ENCODE measurements at regions not wholly inside any gene's neighbourhood (a gene's known extent, or its start where the extent isn't known, plus 50 kb on each side); places are given as distances from the start of the nearest gene placed in this dataset.
"Not testable (repeated sequence)": the region's sequence is repeated elsewhere in the genome, so short reads cannot be mapped to it uniquely, and the experiment has no call there.

- Mint-ChIP-seq H3K9me3 (peaks cover 3% of the 10 kb centered on the region), H3K27ac (no peak overlapping the region), H3K4me3 (no peak overlapping the region), H3K36me3 (ENCODE audit: low read depth) (no peaks in the 10 kb centered on the region), H3K27me3 (no peaks in the 10 kb centered on the region), H3K4me1 (ENCODE audit: low read depth) (no peaks in the 10 kb centered on the region)
These were observed 273.5 kb upstream of the PLPP4 start for GRCh38 chr10:120183546-120183945.

DNA sequence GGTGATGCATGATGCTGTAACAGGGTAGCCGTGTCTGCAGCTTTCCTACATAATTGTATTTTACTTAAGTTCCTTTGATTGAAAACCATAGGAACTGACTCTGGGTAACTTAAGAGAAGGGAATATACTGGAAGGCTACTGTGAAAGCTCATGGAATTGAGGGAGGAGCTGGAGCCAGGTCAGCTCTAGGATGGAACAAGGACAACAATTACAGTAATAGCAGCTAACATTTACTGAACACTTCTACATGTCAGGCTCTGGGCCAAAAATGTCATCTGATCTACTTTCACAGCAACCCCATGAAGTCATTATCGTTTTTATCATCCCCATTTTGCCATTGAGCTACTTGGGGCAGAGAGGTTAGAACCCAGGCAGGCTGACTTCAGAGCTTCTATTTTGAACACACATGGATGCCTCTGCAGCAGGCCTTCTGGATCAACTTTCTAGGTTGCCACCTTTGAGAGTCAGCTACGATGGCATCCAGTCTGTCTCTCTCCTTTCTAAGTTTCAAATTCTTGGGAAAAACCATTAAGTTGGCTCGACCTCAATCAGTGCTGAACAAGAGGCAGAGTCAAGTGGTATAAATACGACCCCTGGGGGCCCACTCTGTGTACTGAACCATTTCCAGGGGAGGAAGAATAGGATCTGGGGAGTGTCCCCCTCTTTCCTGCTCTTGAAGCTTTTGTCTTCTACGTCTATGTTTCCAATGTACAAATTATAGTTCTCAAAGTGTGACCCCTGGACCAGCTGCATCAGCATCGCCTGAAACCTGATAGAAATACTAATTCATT lies 272.3 kb upstream of the PLPP4 start:
- no peak overlapping the region for H3K4me3 Mint-ChIP-seq
- peaks cover 3% of the 10 kb centered on the region for H3K9me3 Mint-ChIP-seq
- no peaks in the 10 kb centered on the region for H3K4me1 Mint-ChIP-seq (ENCODE audit: low read depth)
- H3K27me3 Mint-ChIP-seq = no peaks in the 10 kb centered on the region
- H3K27ac Mint-ChIP-seq = no peak overlapping the region
- no peaks in the 10 kb centered on the region for H3K36me3 Mint-ChIP-seq (ENCODE audit: low read depth)

DNA sequence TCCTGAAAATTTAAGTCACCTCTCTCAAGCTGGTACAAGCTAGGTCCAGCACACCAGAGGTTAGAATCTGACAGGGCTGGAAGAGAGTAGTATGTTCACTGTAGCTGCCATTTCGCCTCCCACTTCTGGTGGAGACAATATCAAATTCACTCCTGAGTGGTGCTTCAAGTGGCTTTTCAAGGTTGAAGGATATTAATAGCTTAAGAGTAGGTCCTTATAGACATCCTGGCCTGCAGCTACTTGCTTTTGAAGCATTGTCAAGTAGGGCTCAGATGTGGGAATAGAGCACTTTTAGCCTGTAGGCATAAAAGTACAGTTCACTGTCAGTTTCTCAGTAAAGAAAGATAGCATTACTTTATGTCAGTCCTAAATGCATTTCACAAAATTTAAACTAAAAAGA lies 270.5 kb upstream of the PLPP4 start:
- Mint-ChIP-seq H3K4me1 (ENCODE audit: low read depth) (no peaks in the 10 kb centered on the region), H3K36me3 (ENCODE audit: low read depth) (no peaks in the 10 kb centered on the region), H3K4me3 (no peak overlapping the region), H3K27me3 (no peaks in the 10 kb centered on the region), H3K9me3 (peaks cover 3% of the 10 kb centered on the region), H3K27ac (no peak overlapping the region)

DNA sequence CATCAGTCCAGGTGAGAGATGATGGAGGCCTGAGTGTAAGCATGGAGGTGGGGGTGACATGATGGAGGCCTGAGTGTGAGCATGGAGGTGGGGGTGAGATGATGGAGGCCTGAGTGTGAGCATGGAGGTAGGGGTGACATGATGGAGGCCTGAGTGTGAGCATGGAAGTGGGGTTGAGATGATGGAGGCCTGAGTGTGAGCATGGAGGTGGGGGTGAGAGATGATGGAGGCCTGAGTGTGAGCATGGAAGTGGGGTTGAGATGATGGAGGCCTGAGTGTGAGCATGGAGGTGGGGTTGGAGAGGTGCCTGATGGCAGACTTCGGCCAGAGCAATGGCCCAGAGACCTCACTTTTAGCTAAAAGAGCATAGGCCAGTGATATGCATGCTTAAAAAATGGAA lies 269.9 kb upstream of the PLPP4 start:
- H3K9me3 Mint-ChIP-seq; H3K27me3 Mint-ChIP-seq; H3K4me3 Mint-ChIP-seq; H3K36me3 Mint-ChIP-seq (ENCODE audit: low read depth); H3K27ac Mint-ChIP-seq; H3K4me1 Mint-ChIP-seq (ENCODE audit: low read depth): not testable (repeated sequence)

DNA sequence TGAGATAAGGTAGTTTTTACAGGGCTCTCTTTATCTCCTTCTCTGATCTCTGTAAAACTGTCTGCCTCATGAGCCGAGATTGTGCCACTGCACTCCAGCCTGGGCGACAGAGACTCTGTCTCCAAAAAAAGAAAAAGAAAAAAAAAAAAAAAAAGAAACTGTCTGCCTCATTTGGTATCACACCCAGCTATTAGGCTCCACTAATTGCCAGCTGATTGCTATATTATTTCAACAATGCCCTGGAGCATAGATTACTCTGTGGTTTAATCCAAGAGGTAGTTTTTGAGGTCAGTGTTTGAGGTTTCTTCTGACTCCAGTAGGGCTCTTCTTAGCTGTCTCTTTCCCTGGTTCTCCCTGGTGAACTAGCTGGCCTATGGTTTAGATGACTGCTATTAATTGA lies 268.1 kb upstream of the PLPP4 start:
- no peaks in the 10 kb centered on the region for H3K4me1 Mint-ChIP-seq (ENCODE audit: low read depth)
- peaks cover 3% of the 10 kb centered on the region for H3K9me3 Mint-ChIP-seq
- no peak overlapping the region for H3K4me3 Mint-ChIP-seq
- H3K27me3 Mint-ChIP-seq = no peaks in the 10 kb centered on the region
- no peak overlapping the region for H3K27ac Mint-ChIP-seq
- no peaks in the 10 kb centered on the region for H3K36me3 Mint-ChIP-seq (ENCODE audit: low read depth)

- H3K4me1 Mint-ChIP-seq (ENCODE audit: low read depth) = no peaks in the 10 kb centered on the region
- H3K4me3 Mint-ChIP-seq = no peak overlapping the region
- no peaks in the 10 kb centered on the region for H3K36me3 Mint-ChIP-seq (ENCODE audit: low read depth)
- H3K27me3 Mint-ChIP-seq = no peaks in the 10 kb centered on the region
- H3K9me3 Mint-ChIP-seq = no peaks in the 10 kb centered on the region
- H3K27ac Mint-ChIP-seq = no peak overlapping the region
These were observed 260.9 kb upstream of the PLPP4 start for GRCh38 chr10:120195984-120196712.

DNA sequence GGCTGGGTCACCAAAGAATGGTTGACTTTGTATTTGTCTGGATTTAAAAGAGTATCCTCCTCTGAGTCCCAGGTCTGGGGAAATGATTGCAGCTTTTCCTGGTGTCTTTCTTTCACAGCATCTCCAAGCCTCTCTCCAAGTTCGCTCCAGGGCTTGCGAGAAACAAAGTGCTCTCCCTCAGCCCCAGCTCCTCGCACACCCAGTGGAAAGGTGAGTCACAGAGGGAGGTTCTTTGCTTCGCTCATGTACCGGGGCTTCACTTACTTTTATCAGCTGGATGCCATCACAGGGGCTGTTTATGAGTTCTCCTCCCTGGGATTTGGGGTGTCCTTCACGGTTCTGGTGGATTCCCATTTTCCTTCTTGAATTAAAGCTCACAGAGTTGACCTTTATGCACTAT lies 252.2 kb upstream of the PLPP4 start:
- Mint-ChIP-seq H3K27ac (no peak overlapping the region), H3K9me3 (no peaks in the 10 kb centered on the region), H3K4me1 (ENCODE audit: low read depth) (no peaks in the 10 kb centered on the region), H3K36me3 (ENCODE audit: low read depth) (no peaks in the 10 kb centered on the region), H3K4me3 (no peak overlapping the region), H3K27me3 (peaks cover 6% of the 10 kb centered on the region)

DNA sequence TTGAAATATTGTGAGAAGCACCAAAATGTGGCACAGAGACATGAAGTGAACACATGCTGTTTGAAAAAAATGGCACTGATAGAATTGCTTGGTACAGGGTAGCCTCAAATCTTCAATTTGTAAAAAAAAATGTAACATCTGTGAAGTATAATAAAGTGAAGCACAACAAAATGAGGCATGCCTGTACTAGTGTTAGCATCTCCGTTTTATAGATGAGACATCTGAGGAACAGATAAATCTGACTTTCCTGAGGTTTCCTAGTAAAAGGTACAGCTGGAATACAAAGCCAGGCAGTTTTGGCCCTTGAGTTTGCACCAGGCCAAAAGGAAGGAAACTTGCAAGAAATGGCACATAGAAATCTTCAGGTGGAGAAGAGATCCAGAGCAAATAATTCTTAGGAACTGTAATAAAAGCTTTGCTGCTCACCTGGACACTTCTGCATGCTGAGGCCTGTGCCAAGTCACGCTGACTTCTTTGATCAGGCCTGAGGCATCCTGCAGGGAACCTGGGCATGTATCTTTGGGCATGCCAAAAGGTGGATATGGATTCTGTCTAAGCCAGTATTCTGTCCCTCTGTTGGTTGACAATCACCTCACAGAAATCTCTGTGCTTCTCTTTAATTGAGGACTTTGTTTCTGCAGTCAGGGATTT lies 251.5 kb upstream of the PLPP4 start:
- H3K4me1 Mint-ChIP-seq (ENCODE audit: low read depth) = no peaks in the 10 kb centered on the region
- peaks cover 6% of the 10 kb centered on the region for H3K27me3 Mint-ChIP-seq
- no peak overlapping the region for H3K27ac Mint-ChIP-seq
- no peaks in the 10 kb centered on the region for H3K9me3 Mint-ChIP-seq
- H3K4me3 Mint-ChIP-seq = no peak overlapping the region
- no peaks in the 10 kb centered on the region for H3K36me3 Mint-ChIP-seq (ENCODE audit: low read depth)

- Mint-ChIP-seq H3K36me3 (ENCODE audit: low read depth) (no peaks in the 10 kb centered on the region), H3K4me3 (no peak overlapping the region), H3K4me1 (ENCODE audit: low read depth) (no peaks in the 10 kb centered on the region), H3K27me3 (peaks cover 5% of the 10 kb centered on the region), H3K27ac (no peak overlapping the region), H3K9me3 (no peaks in the 10 kb centered on the region)
These were observed 248.5 kb upstream of the PLPP4 start for GRCh38 chr10:120208488-120208887.

- Mint-ChIP-seq H3K4me3 (no peak overlapping the region), H3K36me3 (ENCODE audit: low read depth) (no peaks in the 10 kb centered on the region), H3K27me3 (peaks cover 5% of the 10 kb centered on the region), H3K9me3 (no peaks in the 10 kb centered on the region), H3K4me1 (ENCODE audit: low read depth) (no peaks in the 10 kb centered on the region), H3K27ac (no peak overlapping the region)
These were observed 247.8 kb upstream of the PLPP4 start for GRCh38 chr10:120209124-120209762.

DNA sequence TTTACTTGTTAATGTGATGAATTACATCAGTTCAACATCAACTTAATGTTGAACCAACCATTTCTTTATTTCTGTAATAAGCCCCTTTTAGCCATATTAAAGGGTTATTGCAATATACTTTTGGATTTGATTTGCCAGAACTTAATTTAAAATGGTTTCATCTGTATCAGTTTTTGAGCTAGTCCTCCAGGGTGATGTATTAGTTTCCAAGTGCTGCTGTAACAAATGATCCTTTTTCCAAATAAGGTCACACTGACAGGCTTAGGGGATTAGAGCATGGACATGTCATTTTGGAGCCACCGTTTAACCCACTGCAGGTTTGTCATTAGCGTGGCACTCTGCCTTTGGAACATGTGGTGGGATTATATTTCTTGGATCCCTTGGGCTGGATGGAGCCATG lies 244.8 kb upstream of the PLPP4 start:
- no peaks in the 10 kb centered on the region for H3K9me3 Mint-ChIP-seq
- H3K27ac Mint-ChIP-seq = no peak overlapping the region
- H3K27me3 Mint-ChIP-seq = peaks cover 5% of the 10 kb centered on the region
- no peaks in the 10 kb centered on the region for H3K4me1 Mint-ChIP-seq (ENCODE audit: low read depth)
- no peak overlapping the region for H3K4me3 Mint-ChIP-seq
- no peaks in the 10 kb centered on the region for H3K36me3 Mint-ChIP-seq (ENCODE audit: low read depth)

GRCh38 chr10:120213283-120213682 lies 243.7 kb upstream of the PLPP4 start:
- not testable (repeated sequence) for H3K27ac Mint-ChIP-seq; H3K27me3 Mint-ChIP-seq; H3K36me3 Mint-ChIP-seq (ENCODE audit: low read depth); H3K4me3 Mint-ChIP-seq; H3K4me1 Mint-ChIP-seq (ENCODE audit: low read depth); H3K9me3 Mint-ChIP-seq

DNA sequence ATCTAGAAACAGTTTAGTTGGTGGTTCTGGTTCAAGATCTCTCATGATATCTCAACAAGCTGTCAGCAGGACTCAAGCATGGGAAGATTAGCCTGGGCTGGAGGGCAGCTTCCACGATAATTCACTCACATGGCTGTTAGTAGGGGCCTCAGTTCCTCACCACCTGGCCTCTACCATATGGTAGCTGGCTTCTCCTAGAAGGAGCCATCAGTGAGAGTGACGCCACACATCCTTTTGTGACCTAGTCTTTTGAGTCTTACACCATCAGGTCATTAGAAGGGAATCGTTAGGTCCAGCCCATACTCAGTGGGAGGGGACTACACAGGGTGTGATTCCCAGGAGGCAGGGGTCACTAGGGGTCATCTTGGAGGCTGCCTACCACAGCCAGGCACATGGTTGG lies 239.3 kb upstream of the PLPP4 start:
- peaks cover under 1% of the 10 kb centered on the region for H3K27me3 Mint-ChIP-seq

DNA sequence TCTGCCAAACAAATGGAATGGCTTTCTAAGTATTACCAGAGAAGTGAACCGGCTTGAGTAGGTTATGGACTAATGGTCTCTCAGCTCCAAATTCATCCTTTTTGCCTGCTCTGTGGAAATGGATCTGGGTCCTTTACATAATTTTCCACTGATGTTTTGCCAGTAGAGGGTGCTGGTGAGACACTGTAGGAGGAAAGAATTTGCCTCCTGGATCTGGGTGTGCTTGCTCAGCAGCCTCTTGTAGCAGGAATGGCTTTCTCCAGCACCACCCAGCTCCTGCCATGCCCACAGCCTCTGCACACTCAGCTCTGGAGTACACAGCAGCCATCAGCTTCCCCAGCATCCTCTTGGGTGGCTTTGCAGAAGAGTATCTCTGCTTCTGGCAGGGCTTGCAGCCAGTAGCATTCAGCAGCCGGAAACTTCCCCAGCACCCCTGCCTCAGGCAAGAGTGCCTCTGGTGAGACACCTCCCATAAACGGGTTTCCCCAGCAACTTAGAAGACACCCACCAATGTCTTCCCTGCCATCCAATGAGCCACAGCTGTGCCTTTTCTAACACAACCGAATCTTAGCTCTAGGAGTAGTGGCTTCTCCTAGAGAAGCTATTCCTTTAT lies 235.0 kb upstream of the PLPP4 start:
- H3K27ac Mint-ChIP-seq = no peak overlapping the region
- no peaks in the 10 kb centered on the region for H3K27me3 Mint-ChIP-seq
- no peak overlapping the region for H3K4me3 Mint-ChIP-seq
- no peaks in the 10 kb centered on the region for H3K36me3 Mint-ChIP-seq (ENCODE audit: low read depth)
- no peaks in the 10 kb centered on the region for H3K9me3 Mint-ChIP-seq
- H3K4me1 Mint-ChIP-seq (ENCODE audit: low read depth) = no peaks in the 10 kb centered on the region

More for the DNA sequence above, 239.3 kb upstream of the PLPP4 start:
- Mint-ChIP-seq H3K4me1 (ENCODE audit: low read depth) (no peaks in the 10 kb centered on the region), H3K27ac (no peak overlapping the region), H3K4me3 (no peak overlapping the region), H3K9me3 (no peaks in the 10 kb centered on the region), H3K36me3 (ENCODE audit: low read depth) (no peaks in the 10 kb centered on the region)

- no peaks in the 10 kb centered on the region for H3K36me3 Mint-ChIP-seq (ENCODE audit: low read depth)
- no peak overlapping the region for H3K4me3 Mint-ChIP-seq
- H3K4me1 Mint-ChIP-seq (ENCODE audit: low read depth) = no peaks in the 10 kb centered on the region
- no peak overlapping the region for H3K27ac Mint-ChIP-seq
- no peaks in the 10 kb centered on the region for H3K27me3 Mint-ChIP-seq
- H3K9me3 Mint-ChIP-seq = no peaks in the 10 kb centered on the region
These were observed 227.4 kb upstream of the PLPP4 start for GRCh38 chr10:120229641-120230040.
